ENCODE measurements at regions not wholly inside any gene's neighbourhood (a gene's known extent, or its start where the extent isn't known, plus 50 kb on each side); places are given as distances from the start of the nearest gene placed in this dataset.

DNA sequence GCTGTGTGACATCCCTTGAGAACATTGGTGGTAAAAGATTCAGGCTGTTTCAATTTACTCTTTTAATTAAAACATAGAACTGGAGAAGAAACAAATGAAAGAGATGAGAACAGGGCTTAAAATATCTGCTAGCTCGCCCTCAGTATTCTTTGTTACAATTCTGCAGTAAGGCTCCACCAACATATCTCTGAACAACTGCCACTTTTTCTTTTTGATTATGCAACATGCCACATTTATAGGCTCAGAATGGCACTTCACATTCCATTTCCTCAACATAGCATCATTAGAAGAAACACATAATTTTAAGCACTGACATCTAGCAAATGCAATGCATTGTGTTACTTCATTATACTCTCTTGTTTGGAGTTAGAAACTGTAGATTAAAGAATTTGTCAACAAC lies 1315.2 kb downstream of the LRFN5 start:
- in situ Hi-C loops (cut with HindIII; ENCODE audit: extremely low pct_ligation_motif_present, low pct_unique_long_range_greater_than_20kb) (no loop called here), intact Hi-C loops (cut with micrococcal nuclease; ENCODE audit: unreplicated experiment) (no loop called here)
- H3K79me2 ChIP-seq (ENCODE audit: insufficient read depth, low read length), result no peaks in the 10 kb centered on the region
- no peaks in the 10 kb centered on the region for H4K20me1 ChIP-seq (ENCODE audit: insufficient read depth, low read length)
- no peaks in the 10 kb centered on the region for H3K4me1 ChIP-seq (ENCODE audit: insufficient read depth, low read length)
- no peaks in the 10 kb centered on the region for H3K36me3 ChIP-seq (replicated peaks in 1 of 2; ENCODE audit: control insufficient read depth in 1 of 2, insufficient read depth in 2 of 2, low read length in 2 of 2)
- H3K9me3 ChIP-seq (ENCODE audit: low read length), result peaks cover 94% of the 10 kb centered on the region
- FAIRE-seq, result no peak
- no peak for DNase-seq (ENCODE audit: low spot score)
- no peak for TF ChIP-seq HOXA7 (CRISPR knock-in tag; IDR thresholded peaks at IDR 0.05)
- TF ChIP-seq ZNF101 (CRISPR knock-in tag; IDR thresholded peaks at IDR 0.05; ENCODE audit: borderline replicate concordance, low read depth), result no peak
- TF ChIP-seq ZNF780A (CRISPR knock-in tag; IDR thresholded peaks at IDR 0.05), result no peak
- TF ChIP-seq, protein P1, sequence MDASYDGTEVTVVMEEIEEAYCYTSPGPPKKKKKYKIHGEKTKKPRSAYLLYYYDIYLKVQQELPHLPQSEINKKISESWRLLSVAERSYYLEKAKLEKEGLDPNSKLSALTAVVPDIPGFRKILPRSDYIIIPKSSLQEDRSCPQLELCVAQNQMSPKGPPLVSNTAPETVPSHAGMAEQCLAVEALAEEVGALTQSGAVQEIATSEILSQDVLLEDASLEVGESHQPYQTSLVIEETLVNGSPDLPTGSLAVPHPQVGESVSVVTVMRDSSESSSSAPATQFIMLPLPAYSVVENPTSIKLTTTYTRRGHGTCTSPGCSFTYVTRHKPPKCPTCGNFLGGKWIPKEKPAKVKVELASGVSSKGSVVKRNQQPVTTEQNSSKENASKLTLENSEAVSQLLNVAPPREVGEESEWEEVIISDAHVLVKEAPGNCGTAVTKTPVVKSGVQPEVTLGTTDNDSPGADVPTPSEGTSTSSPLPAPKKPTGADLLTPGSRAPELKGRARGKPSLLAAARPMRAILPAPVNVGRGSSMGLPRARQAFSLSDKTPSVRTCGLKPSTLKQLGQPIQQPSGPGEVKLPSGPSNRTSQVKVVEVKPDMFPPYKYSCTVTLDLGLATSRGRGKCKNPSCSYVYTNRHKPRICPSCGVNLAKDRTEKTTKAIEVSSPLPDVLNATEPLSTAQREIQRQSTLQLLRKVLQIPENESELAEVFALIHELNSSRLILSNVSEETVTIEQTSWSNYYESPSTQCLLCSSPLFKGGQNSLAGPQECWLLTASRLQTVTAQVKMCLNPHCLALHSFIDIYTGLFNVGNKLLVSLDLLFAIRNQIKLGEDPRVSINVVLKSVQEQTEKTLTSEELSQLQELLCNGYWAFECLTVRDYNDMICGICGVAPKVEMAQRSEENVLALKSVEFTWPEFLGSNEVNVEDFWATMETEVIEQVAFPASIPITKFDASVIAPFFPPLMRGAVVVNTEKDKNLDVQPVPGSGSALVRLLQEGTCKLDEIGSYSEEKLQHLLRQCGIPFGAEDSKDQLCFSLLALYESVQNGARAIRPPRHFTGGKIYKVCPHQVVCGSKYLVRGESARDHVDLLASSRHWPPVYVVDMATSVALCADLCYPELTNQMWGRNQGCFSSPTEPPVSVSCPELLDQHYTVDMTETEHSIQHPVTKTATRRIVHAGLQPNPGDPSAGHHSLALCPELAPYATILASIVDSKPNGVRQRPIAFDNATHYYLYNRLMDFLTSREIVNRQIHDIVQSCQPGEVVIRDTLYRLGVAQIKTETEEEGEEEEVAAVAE (CRISPR knock-in tag; IDR thresholded peaks at IDR 0.05; ENCODE audit: borderline replicate concordance), result no peak
- no peak for TF ChIP-seq CAMTA2 (CRISPR knock-in tag; IDR thresholded peaks at IDR 0.05; ENCODE audit: borderline replicate concordance)
- no peak for TF ChIP-seq DPF2 (CRISPR knock-in tag; IDR thresholded peaks at IDR 0.05; ENCODE audit: borderline replicate concordance, low read depth)
- no peak for TF ChIP-seq CBX2 (IDR thresholded peaks at IDR 0.05; ENCODE audit: low read depth, low read length)
- no peak for TF ChIP-seq CBX2 (CRISPR knock-in tag; IDR thresholded peaks at IDR 0.05; ENCODE audit: low read depth)
- no peak for TF ChIP-seq ZSCAN22 (CRISPR knock-in tag; IDR thresholded peaks at IDR 0.05)
- H3K27me3 ChIP-seq (ENCODE audit: control insufficient read depth in 1 of 2, insufficient read depth in 2 of 2, low read length in 2 of 2), result no peaks in the 10 kb centered on the region
- H2AFZ ChIP-seq (ENCODE audit: low read length), result no peak overlapping the region
- no peak overlapping the region for H3K4me3 ChIP-seq (replicated peaks in 1 of 3; ENCODE audit: insufficient read depth in 1 of 3, low read depth in 2 of 3, low read length in 3 of 3)
- no peak overlapping the region for H3K9ac ChIP-seq (ENCODE audit: insufficient read depth, low read depth, low read length)
- ATAC-seq, result no peak
- BruUV-seq (replicated peaks), result no TSS peak
- WGBS (ENCODE audit: low lambda C conversion rate), result 2% methylated on average over 1 of the region's 1 CpG
- POLR2A ChIA-PET, result no interaction called here
- no peak overlapping the region for H3K27ac ChIP-seq (ENCODE audit: extremely low read length, insufficient read depth, low read length)
- H3K4me2 ChIP-seq (ENCODE audit: low read depth, low read length), result no peak overlapping the region
- CTCF ChIA-PET (ENCODE audit: low intra/inter-chr PET ratio, low total read pairs), result no interaction called here
